SK-N-SH (cell line): ENCODE measurements at regions not wholly inside any gene's neighbourhood (a gene's known extent, or its start where the extent isn't known, plus 50 kb on each side); places are given as distances from the start of the nearest gene placed in this dataset.

ENCODE experiments used
- CTCF ChIA-PET: fragments of 300-600, 350-600 bp; formaldehyde crosslinking; extraction: SDS; loops from one replicate; lab custom pipeline; 2021; lab: Yijun Ruan, JAX
- POLR2A ChIA-PET: fragments of 350-600 bp; sonication (Branson Sonifier 250); formaldehyde crosslinking; extraction: SDS; loops from one replicate; lab custom pipeline; 2020; ENCODE audit warnings: antibody characterized with exemption, inconsistent platforms; lab: Yijun Ruan, JAX
- DNase-seq: peaks from one replicate; pipeline ENCODE4 v3.0.0; 2012
- H2AFZ ChIP-seq: fragments of 200-600 bp; sonication (generic); 2 replicates; pipeline ENCODE4 v1.8.1; 2016; ENCODE audit warnings: antibody characterized with exemption, mild to moderate bottlenecking, low read depth
- H3F3A ChIP-seq: fragments of 200-600 bp; sonication (generic); replicated peaks from 2 replicates; pipeline ENCODE3; 2016; ENCODE audit warnings: antibody characterized with exemption, mild to moderate bottlenecking; ENCODE audit not compliant: insufficient read depth
- H3K27ac ChIP-seq, 2 experiments: fragments of 200-500 bp in 1 of 2; fragments of 200-600 bp in 1 of 2; sonication (Bioruptor generic) in 1 of 2; sonication (generic), shearing (Covaris generic) in 1 of 2; 2 replicates each; pipeline versions ENCODE4 v1.5.1 to v1.6.1; 2014 to 2016; ENCODE audit warnings: low read depth in 2 of 2, inconsistent platforms in 1 of 2, low read length in 1 of 2, mild to moderate bottlenecking in 1 of 2, mixed read lengths in 1 of 2
- H3K27me3 ChIP-seq: fragments of 200-600 bp; sonication (generic), shearing (Covaris generic); 2 replicates; pipeline ENCODE4 v1.6.1; 2016; ENCODE audit warnings: mixed run types; ENCODE audit not compliant: insufficient read depth
- H3K36me3 ChIP-seq, 2 experiments: fragments of 200-500 bp in 1 of 2; fragments of 200-600 bp in 1 of 2; sonication (Bioruptor generic) in 1 of 2; sonication (generic) in 1 of 2; replicated peaks in 1 of 2; 2 replicates each; pipeline versions ENCODE3 to v1.5.1; 2014 to 2016; ENCODE audit warnings: low read length in 1 of 2, mild to moderate bottlenecking in 1 of 2; ENCODE audit not compliant: insufficient read depth in 2 of 2, control insufficient read depth in 1 of 2
- H3K4me1 ChIP-seq, 2 experiments: fragments of 200-500 bp in 1 of 2; fragments of 200-600 bp in 1 of 2; sonication (Bioruptor generic) in 1 of 2; sonication (generic), shearing (Covaris generic) in 1 of 2; 2 replicates each; pipeline versions ENCODE4 v1.5.1 to v1.6.1; 2014 to 2016; ENCODE audit warnings: low read depth in 1 of 2, low read length in 1 of 2, mixed run types in 1 of 2; ENCODE audit not compliant: insufficient read depth in 2 of 2, control insufficient read depth in 1 of 2
- H3K4me2 ChIP-seq: fragments of 200-600 bp; sonication (generic), shearing (Covaris generic); 2 replicates; pipeline ENCODE4 v1.6.1; 2017; ENCODE audit warnings: mixed run types
- H3K4me3 ChIP-seq, 2 experiments: fragments of 200-500 bp in 1 of 2; fragments of 200-600 bp in 1 of 2; sonication (Bioruptor generic) in 1 of 2; sonication (generic), shearing (Covaris generic) in 1 of 2; 2 replicates each; pipeline versions ENCODE4 v1.5.1 to v1.8.1; 2014 to 2016; ENCODE audit warnings: low read depth in 2 of 2, inconsistent platforms in 1 of 2, low read length in 1 of 2, mild to moderate bottlenecking in 1 of 2, mixed read lengths in 1 of 2, moderate library complexity in 1 of 2
- H3K79me2 ChIP-seq: fragments of 200-600 bp; sonication (generic); 2 replicates; pipeline ENCODE4 v1.8.1; 2017; ENCODE audit warnings: mild to moderate bottlenecking; ENCODE audit not compliant: insufficient read depth
- H3K9ac ChIP-seq: fragments of 200-600 bp; sonication (generic); 2 replicates; pipeline ENCODE4 v1.6.1; 2017; ENCODE audit warnings: mixed run types
- H3K9me2 ChIP-seq: fragments of 200-600 bp; sonication (generic); 2 replicates; pipeline ENCODE4 v1.6.1; 2017; ENCODE audit warnings: mixed run types
- H3K9me3 ChIP-seq: fragments of 200-600 bp; sonication (generic); 2 replicates; pipeline ENCODE4 v1.6.1; 2017; ENCODE audit warnings: mixed run types, mild to moderate bottlenecking, moderate library complexity
- H4K20me1 ChIP-seq: fragments of 200-600 bp; sonication (generic); 2 replicates; pipeline ENCODE4 v1.6.1; 2017; ENCODE audit warnings: mild to moderate bottlenecking, mixed run types; ENCODE audit not compliant: insufficient read depth
- CHD2 ChIP-seq: fragments of 150-350 bp; IDR thresholded peaks from 2 replicates; pipeline ENCODE4 v1.6.1; 2018; ENCODE audit warnings: low read length; ENCODE audit not compliant: partially characterized antibody
- ELF1 ChIP-seq: IDR thresholded peaks from 2 replicates; pipeline ENCODE4 v1.4.0; 2012
- EP300 ChIP-seq, 2 experiments: IDR thresholded peaks; 2 replicates each; pipeline versions ENCODE4 v1.4.0 to v1.6.1; 2012; ENCODE audit warnings: borderline replicate concordance in 1 of 2, low read depth in 1 of 2, low read length in 1 of 2
- EZH2phosphoT487 ChIP-seq: fragments of 200-600 bp; sonication (generic); IDR thresholded peaks from 2 replicates; pipeline ENCODE4 v1.6.1; 2017; ENCODE audit warnings: low read depth, mixed run types, mild to moderate bottlenecking, antibody characterized with exemption, moderate library complexity, borderline replicate concordance
- FOSL2 ChIP-seq: IDR thresholded peaks from 2 replicates; pipeline ENCODE4 v1.4.0; 2012; ENCODE audit warnings: low read depth, mild to moderate bottlenecking, moderate library complexity, borderline replicate concordance
- FOXJ3 ChIP-seq: sonication (generic); formaldehyde crosslinking; IDR thresholded peaks from 2 replicates; pipeline ENCODE4 v1.5.1; 2020; ENCODE audit warnings: mild to moderate bottlenecking, missing genetic modification reagents
- JUND ChIP-seq: IDR thresholded peaks from 2 replicates; pipeline ENCODE4 v1.4.0; 2012
- MAX ChIP-seq: IDR thresholded peaks from 2 replicates; pipeline ENCODE4 v1.4.0; 2012; ENCODE audit warnings: low read depth
- NFIC ChIP-seq: IDR thresholded peaks from 2 replicates; pipeline ENCODE4 v1.4.0; 2012; ENCODE audit warnings: borderline replicate concordance
- NRF1 ChIP-seq: IDR thresholded peaks from 2 replicates; pipeline ENCODE4 v1.6.1; 2012; ENCODE audit warnings: low read depth, mild to moderate bottlenecking, low read length
- POLR2AphosphoS5 ChIP-seq: IDR thresholded peaks from 2 replicates; pipeline ENCODE4 v1.6.1; 2012; ENCODE audit warnings: low read depth, low read length
- REST ChIP-seq: IDR thresholded peaks from 2 replicates; pipeline ENCODE4 v1.6.1; 2012; ENCODE audit warnings: mild to moderate bottlenecking, low read depth, low read length, moderate library complexity
- RFX5 ChIP-seq: IDR thresholded peaks from 2 replicates; pipeline ENCODE4 v1.6.1; 2012; ENCODE audit warnings: mild to moderate bottlenecking, improper control_type of control experiment, low read length
- SIN3A ChIP-seq: IDR thresholded peaks from 2 replicates; pipeline ENCODE4 v1.6.1; 2012; ENCODE audit warnings: low read depth, mild to moderate bottlenecking, low read length, moderate library complexity, borderline replicate concordance
- TCF12 ChIP-seq: IDR thresholded peaks from 2 replicates; pipeline ENCODE4 v1.4.0; 2012
- USF1 ChIP-seq: IDR thresholded peaks from 2 replicates; pipeline ENCODE4 v1.4.0; 2012; ENCODE audit warnings: low read depth, borderline replicate concordance
- YY1 ChIP-seq: IDR thresholded peaks from 2 replicates; pipeline ENCODE4 v1.4.0; 2012; ENCODE audit warnings: low read depth, mild to moderate bottlenecking
- ZBTB33 ChIP-seq: IDR thresholded peaks from 2 replicates; pipeline ENCODE4 v1.4.0; 2012; ENCODE audit warnings: low read depth, borderline replicate concordance
- WGBS: methylation state at CpG from one replicate; pipeline ENCODE4 v1.1.6; 2017; ENCODE audit warnings: low lambda C conversion rate; 5-methylcytosine and 5-hydroxymethylcytosine counted together
- TF ChIP-seq, protein P1 (sequence below): fragments of 150-350 bp; IDR thresholded peaks from 2 replicates; pipeline ENCODE4 v1.6.1; 2017; ENCODE audit warnings: antibody characterized with exemption, low read length, low read depth, borderline replicate concordance

DNA sequence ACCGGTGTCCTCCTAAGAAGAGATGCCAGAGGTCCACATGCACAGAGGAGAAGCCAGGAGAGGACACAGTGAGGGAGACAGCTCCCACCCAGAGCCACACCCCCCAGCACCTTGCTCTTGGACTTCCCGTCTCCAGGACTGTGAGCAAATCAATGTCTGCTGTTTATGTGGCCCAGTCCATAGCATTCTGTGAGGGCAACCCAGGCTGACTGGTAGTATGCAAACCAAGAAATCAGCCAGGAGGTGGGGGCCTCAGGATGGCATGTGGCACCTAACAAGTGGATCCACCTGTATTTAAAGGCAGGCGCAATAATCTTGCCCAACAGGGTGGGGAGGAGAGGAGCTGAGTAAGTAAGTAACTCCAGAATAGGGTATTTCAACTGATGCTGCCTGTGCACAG is 136.4 kb downstream of the BRD1 start:
- H3K4me3 ChIP-seq, result no peak overlapping the region
- no peaks in the 10 kb centered on the region for H3K36me3 ChIP-seq
- ChIA-PET CTCF (no interaction called here), POLR2A (no interaction called here)
- H3K9ac ChIP-seq, result no peak overlapping the region
- H2AFZ ChIP-seq, result no peak overlapping the region
- TF ChIP-seq SIN3A (no peak), USF1 (no peak), YY1 (no peak), NFIC (no peak), FOSL2 (no peak), EZH2phosphoT487 (no peak), RFX5 (no peak), REST (no peak)
- no peak overlapping the region for H3K27ac ChIP-seq
- no peak overlapping the region for H3K4me2 ChIP-seq
- H3K9me3 ChIP-seq, result no peaks in the 10 kb centered on the region
- H4K20me1 ChIP-seq, result no peaks in the 10 kb centered on the region
- H3K79me2 ChIP-seq, result no peaks in the 10 kb centered on the region
- 72% methylated on average over 2 of the region's 3 CpGs for WGBS
- no peaks in the 10 kb centered on the region for H3K27me3 ChIP-seq
- no peaks in the 10 kb centered on the region for H3K9me2 ChIP-seq
- peaks cover 0 to 16% of the 10 kb centered on the region in 2 experiments; a peak in 1 of 4 replicates for H3K4me1 ChIP-seq
- DNase-seq, result no peak
- no peaks in the 10 kb centered on the region for H3F3A ChIP-seq

DNA sequence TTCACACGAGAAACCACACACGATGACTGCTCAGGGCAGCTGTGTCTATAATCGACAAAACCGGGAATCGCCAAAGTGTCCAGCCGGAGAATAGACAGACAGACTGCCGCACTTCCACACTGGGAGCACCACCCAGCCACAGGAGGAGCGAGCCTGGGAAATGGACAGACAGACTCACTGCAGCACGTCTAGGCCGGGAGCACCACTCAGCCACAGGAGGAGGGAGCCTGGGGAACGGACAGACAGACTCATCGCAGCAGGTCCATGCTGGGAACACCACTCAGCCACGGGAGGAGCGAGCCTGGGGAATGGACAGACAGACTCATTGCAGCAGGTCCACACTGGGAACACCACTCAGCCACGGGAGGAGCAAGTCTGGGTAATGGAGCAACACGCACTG is 137.2 kb downstream of the BRD1 start:
- Histone ChIP-seq H3K9ac (no peak overlapping the region), H3K4me3 (no peak overlapping the region), H3K27me3 (no peaks in the 10 kb centered on the region), H3K4me1 (peaks cover 0 to 16% of the 10 kb centered on the region in 2 experiments; a peak in 1 of 4 replicates), H3K9me3 (no peaks in the 10 kb centered on the region), H3K36me3 (no peaks in the 10 kb centered on the region), H4K20me1 (no peaks in the 10 kb centered on the region), H3K79me2 (no peaks in the 10 kb centered on the region), H3F3A (no peaks in the 10 kb centered on the region), H2AFZ (no peak overlapping the region), H3K9me2 (no peaks in the 10 kb centered on the region), H3K4me2 (no peak overlapping the region), H3K27ac (no peak overlapping the region)
- ChIA-PET CTCF (interaction anchor here (1.0 to 1.4 kb wide), 2 partner anchors 11 to 37 kb away, joined by 3 read pairs; no protein-coding TSS in a partner anchor), POLR2A (no interaction called here)
- TF ChIP-seq EP300 (IDR thresholded peaks at IDR 0.05; ENCODE audit: borderline replicate concordance in 1 of 2, low read depth in 1 of 2, low read length in 1 of 2) (no peak), ZBTB33 (no peak), JUND (no peak), NFIC (no peak), NRF1 (no peak), RFX5 (no peak), POLR2AphosphoS5 (no peak), MAX (no peak), CHD2 (no peak), FOXJ3 (CRISPR knock-in tag) (no peak), TCF12 (no peak), ELF1 (no peak)
- TF ChIP-seq, protein P1, sequence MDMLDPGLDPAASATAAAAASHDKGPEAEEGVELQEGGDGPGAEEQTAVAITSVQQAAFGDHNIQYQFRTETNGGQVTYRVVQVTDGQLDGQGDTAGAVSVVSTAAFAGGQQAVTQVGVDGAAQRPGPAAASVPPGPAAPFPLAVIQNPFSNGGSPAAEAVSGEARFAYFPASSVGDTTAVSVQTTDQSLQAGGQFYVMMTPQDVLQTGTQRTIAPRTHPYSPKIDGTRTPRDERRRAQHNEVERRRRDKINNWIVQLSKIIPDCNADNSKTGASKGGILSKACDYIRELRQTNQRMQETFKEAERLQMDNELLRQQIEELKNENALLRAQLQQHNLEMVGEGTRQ, result no peak
- no peak for DNase-seq
- WGBS, result 48% methylated on average over 16 of the region's 16 CpGs
